GM12892 (cell line): ENCODE measurements at regions not wholly inside any gene's neighbourhood (a gene's known extent, or its start where the extent isn't known, plus 50 kb on each side); places are given as distances from the start of the nearest gene placed in this dataset.

Experiments used
- POLR2AphosphoS5 ChIP-seq: IDR thresholded peaks from 2 replicates; pipeline ENCODE4 v1.6.1; 2011; ENCODE audit warnings: low read depth, low read length, control low read depth
- TAF1 ChIP-seq: IDR thresholded peaks from 2 replicates; pipeline ENCODE4 v1.6.1; 2011; ENCODE audit warnings: low read depth, mild to moderate bottlenecking, control low read depth, low read length, borderline replicate concordance

DNA sequence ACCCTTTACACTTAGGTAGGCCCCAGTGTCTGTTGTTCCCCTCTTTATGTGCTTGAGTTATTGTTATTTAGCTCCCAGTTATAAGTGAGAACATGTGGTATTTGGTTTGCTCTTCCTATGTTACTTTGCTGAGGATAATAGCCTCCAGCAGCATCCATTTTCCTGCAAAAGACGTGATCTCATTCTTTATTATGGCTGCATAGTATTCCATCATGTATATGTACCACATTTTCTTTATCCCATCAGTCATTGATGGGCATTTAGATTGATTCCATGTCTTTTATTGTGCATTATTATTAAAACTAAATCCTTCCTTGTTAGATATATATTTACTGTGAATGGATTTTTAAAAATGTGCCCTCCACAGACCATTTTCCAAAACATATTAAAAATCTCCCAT is 1137.3 kb upstream of the ADGRB3 start:
- TF ChIP-seq TAF1 (no peak), POLR2AphosphoS5 (no peak)
